ENCODE measurements at regions not wholly inside any gene's neighbourhood (a gene's known extent, or its start where the extent isn't known, plus 50 kb on each side); places are given as distances from the start of the nearest gene placed in this dataset.
"Not testable (repeated sequence)": the region's sequence is repeated elsewhere in the genome, so short reads cannot be mapped to it uniquely, and the experiment has no call there.

- no peaks in the 10 kb centered on the region for H3K36me3 ChIP-seq (ENCODE audit: control insufficient read depth in 1 of 2, insufficient read depth in 2 of 2, low read length in 2 of 2)
- H3K79me1 ChIP-seq (ENCODE audit: low read length): no peaks in the 10 kb centered on the region
- no peaks in the 10 kb centered on the region for H3K27me3 ChIP-seq (ENCODE audit: insufficient read depth, low read length)
- WGBS (ENCODE audit: extremely low coverage, insufficient coverage, insufficient read length): no CpG with 5 or more reads among the region's 21 CpGs
- no peak overlapping the region for H3K4me2 ChIP-seq (ENCODE audit: low read length)
- H2BK12ac ChIP-seq (ENCODE audit: low read length): no peak overlapping the region
- H2AK5ac ChIP-seq (ENCODE audit: low read length): no peak overlapping the region
- H4K91ac ChIP-seq (ENCODE audit: low read depth, low read length): no peak overlapping the region
- H3K4ac ChIP-seq (ENCODE audit: low read depth, low read length): no peak overlapping the region
- no peak overlapping the region for H4K12ac ChIP-seq (ENCODE audit: low read depth, low read length)
- H3K14ac ChIP-seq (ENCODE audit: low read length): no peak overlapping the region
- H3K9me3 ChIP-seq (ENCODE audit: insufficient read depth, low read depth, low read length): no peaks in the 10 kb centered on the region
- H3K27ac ChIP-seq (ENCODE audit: low read depth, low read length): no peak overlapping the region
- H2BK120ac ChIP-seq (ENCODE audit: insufficient read depth, low read length, poor library complexity): no peak overlapping the region
- DNase-seq: no peak
- H2AFZ ChIP-seq (ENCODE audit: insufficient read depth, low read length, poor library complexity): no peak overlapping the region
- no peak overlapping the region for H2BK5ac ChIP-seq (ENCODE audit: low read depth, low read length, poor library complexity)
- no peak overlapping the region for H4K8ac ChIP-seq (ENCODE audit: low read depth, low read length)
- no peak overlapping the region for H3K18ac ChIP-seq (ENCODE audit: low read length)
- H3K4me3 ChIP-seq (ENCODE audit: low read depth, low read length): no peak overlapping the region
- no peak overlapping the region for H3K9ac ChIP-seq (ENCODE audit: low read length)
- H3K79me2 ChIP-seq (ENCODE audit: control insufficient read depth, insufficient read depth, low read length, poor library complexity): no peaks in the 10 kb centered on the region
- peaks cover 0 to 2% of the 10 kb centered on the region in 2 experiments for H3K4me1 ChIP-seq (ENCODE audit: control insufficient read depth in 1 of 2, insufficient read depth in 2 of 2, low read length in 2 of 2)
- no peak overlapping the region for H3K23ac ChIP-seq (ENCODE audit: low read length)
Measured at GRCh38 chr10:33773886-33774480, 439.5 kb upstream of the NRP1 start.

- no peak overlapping the region for H4K91ac ChIP-seq (ENCODE audit: low read depth, low read length)
- H3K4me1 ChIP-seq (ENCODE audit: control insufficient read depth in 1 of 2, insufficient read depth in 2 of 2, low read length in 2 of 2): peaks cover 0 to 2% of the 10 kb centered on the region in 2 experiments
- no peaks in the 10 kb centered on the region for H3K9me3 ChIP-seq (ENCODE audit: insufficient read depth, low read depth, low read length)
- no peaks in the 10 kb centered on the region for H3K79me2 ChIP-seq (ENCODE audit: control insufficient read depth, insufficient read depth, low read length, poor library complexity)
- H2AK5ac ChIP-seq (ENCODE audit: low read length): no peak overlapping the region
- no peak overlapping the region for H4K8ac ChIP-seq (ENCODE audit: low read depth, low read length)
- peak in 1 of 2 donors; percentile 3 for DNase-seq
- no peak overlapping the region for H2BK5ac ChIP-seq (ENCODE audit: low read depth, low read length, poor library complexity)
- H3K4me3 ChIP-seq (ENCODE audit: low read depth, low read length): no peak overlapping the region
- no peak overlapping the region for H2BK120ac ChIP-seq (ENCODE audit: insufficient read depth, low read length, poor library complexity)
- H3K36me3 ChIP-seq (ENCODE audit: control insufficient read depth in 1 of 2, insufficient read depth in 2 of 2, low read length in 2 of 2): no peaks in the 10 kb centered on the region
- no peak overlapping the region for H3K23ac ChIP-seq (ENCODE audit: low read length)
- H3K18ac ChIP-seq (ENCODE audit: low read length): no peak overlapping the region
- WGBS (ENCODE audit: extremely low coverage, insufficient coverage, insufficient read length): no CpG with 5 or more reads among the region's 4 CpGs
- H3K27me3 ChIP-seq (ENCODE audit: insufficient read depth, low read length): no peaks in the 10 kb centered on the region
- no peak overlapping the region for H3K4ac ChIP-seq (ENCODE audit: low read depth, low read length)
- H3K9ac ChIP-seq (ENCODE audit: low read length): no peak overlapping the region
- H2AFZ ChIP-seq (ENCODE audit: insufficient read depth, low read length, poor library complexity): no peak overlapping the region
- H4K12ac ChIP-seq (ENCODE audit: low read depth, low read length): no peak overlapping the region
- no peak overlapping the region for H2BK12ac ChIP-seq (ENCODE audit: low read length)
- H3K14ac ChIP-seq (ENCODE audit: low read length): no peak overlapping the region
- H3K79me1 ChIP-seq (ENCODE audit: low read length): no peaks in the 10 kb centered on the region
- H3K27ac ChIP-seq (ENCODE audit: low read depth, low read length): no peak overlapping the region
- H3K4me2 ChIP-seq (ENCODE audit: low read length): no peak overlapping the region
Measured at GRCh38 chr10:33773253-33773573, 438.7 kb upstream of the NRP1 start.

- H3K4ac ChIP-seq (ENCODE audit: low read depth, low read length): no peak overlapping the region
- no peaks in the 10 kb centered on the region for H3K79me1 ChIP-seq (ENCODE audit: low read length)
- no peak overlapping the region for H3K9ac ChIP-seq (ENCODE audit: low read length)
- H3K18ac ChIP-seq (ENCODE audit: low read length): no peak overlapping the region
- no peak overlapping the region for H4K8ac ChIP-seq (ENCODE audit: low read depth, low read length)
- H3K27me3 ChIP-seq (ENCODE audit: insufficient read depth, low read length): no peaks in the 10 kb centered on the region
- peaks cover 0 to 2% of the 10 kb centered on the region in 2 experiments for H3K4me1 ChIP-seq (ENCODE audit: control insufficient read depth in 1 of 2, insufficient read depth in 2 of 2, low read length in 2 of 2)
- no peak overlapping the region for H4K12ac ChIP-seq (ENCODE audit: low read depth, low read length)
- H3K27ac ChIP-seq (ENCODE audit: low read depth, low read length): no peak overlapping the region
- no peak overlapping the region for H3K14ac ChIP-seq (ENCODE audit: low read length)
- no peak overlapping the region for H3K23ac ChIP-seq (ENCODE audit: low read length)
- H3K36me3 ChIP-seq (ENCODE audit: control insufficient read depth in 1 of 2, insufficient read depth in 2 of 2, low read length in 2 of 2): no peaks in the 10 kb centered on the region
- DNase-seq: no peak
- no peak overlapping the region for H2AK5ac ChIP-seq (ENCODE audit: low read length)
- no peak overlapping the region for H2BK5ac ChIP-seq (ENCODE audit: low read depth, low read length, poor library complexity)
- H3K79me2 ChIP-seq (ENCODE audit: control insufficient read depth, insufficient read depth, low read length, poor library complexity): no peaks in the 10 kb centered on the region
- no CpG with 5 or more reads among the region's 16 CpGs for WGBS (ENCODE audit: extremely low coverage, insufficient coverage, insufficient read length)
- H4K91ac ChIP-seq (ENCODE audit: low read depth, low read length): no peak overlapping the region
- no peak overlapping the region for H3K4me3 ChIP-seq (ENCODE audit: low read depth, low read length)
- no peaks in the 10 kb centered on the region for H3K9me3 ChIP-seq (ENCODE audit: insufficient read depth, low read depth, low read length)
- H2AFZ ChIP-seq (ENCODE audit: insufficient read depth, low read length, poor library complexity): no peak overlapping the region
- no peak overlapping the region for H3K4me2 ChIP-seq (ENCODE audit: low read length)
- no peak overlapping the region for H2BK120ac ChIP-seq (ENCODE audit: insufficient read depth, low read length, poor library complexity)
- no peak overlapping the region for H2BK12ac ChIP-seq (ENCODE audit: low read length)
Measured at GRCh38 chr10:33772370-33773252, 438.1 kb upstream of the NRP1 start.

GRCh38 chr10:33771856-33772255 is 437.4 kb upstream of the NRP1 start:
- H3K4me1 ChIP-seq (ENCODE audit: control insufficient read depth in 1 of 2, insufficient read depth in 2 of 2, low read length in 2 of 2); H3K4me3 ChIP-seq (ENCODE audit: low read depth, low read length); H4K91ac ChIP-seq (ENCODE audit: low read depth, low read length); H3K9ac ChIP-seq (ENCODE audit: low read length); H4K12ac ChIP-seq (ENCODE audit: low read depth, low read length); H4K8ac ChIP-seq (ENCODE audit: low read depth, low read length); H3K27me3 ChIP-seq (ENCODE audit: insufficient read depth, low read length); H3K4ac ChIP-seq (ENCODE audit: low read depth, low read length); DNase-seq; H3K27ac ChIP-seq (ENCODE audit: low read depth, low read length); H2AK5ac ChIP-seq (ENCODE audit: low read length); H3K36me3 ChIP-seq (ENCODE audit: control insufficient read depth in 1 of 2, insufficient read depth in 2 of 2, low read length in 2 of 2); H3K9me3 ChIP-seq (ENCODE audit: insufficient read depth, low read depth, low read length); H3K79me2 ChIP-seq (ENCODE audit: control insufficient read depth, insufficient read depth, low read length, poor library complexity); H3K4me2 ChIP-seq (ENCODE audit: low read length); H3K23ac ChIP-seq (ENCODE audit: low read length); H3K18ac ChIP-seq (ENCODE audit: low read length); H2BK120ac ChIP-seq (ENCODE audit: insufficient read depth, low read length, poor library complexity); H3K79me1 ChIP-seq (ENCODE audit: low read length); H2BK5ac ChIP-seq (ENCODE audit: low read depth, low read length, poor library complexity); H2BK12ac ChIP-seq (ENCODE audit: low read length); H3K14ac ChIP-seq (ENCODE audit: low read length); H2AFZ ChIP-seq (ENCODE audit: insufficient read depth, low read length, poor library complexity): not testable (repeated sequence)
- WGBS (ENCODE audit: extremely low coverage, insufficient coverage, insufficient read length): no CpG with 5 or more reads among the region's 8 CpGs

Measured in trophoblast cell (in vitro differentiated cells and primary cell).